ENCODE measurements at regions not wholly inside any gene's neighbourhood (a gene's known extent, or its start where the extent isn't known, plus 50 kb on each side); places are given as distances from the start of the nearest gene placed in this dataset.
A peak's percentile ranks its signal among the peaks of the same experiment; 100 is the strongest.

- intact Hi-C loops (cut with DNase I; ENCODE audit: low total_unique reads) (no loop called here), in situ Hi-C loops (cut with MboI; ENCODE audit: low sequenced_read_pairs in 4 of 4) (no loop called here)
- TF ChIP-seq CTCF (IDR thresholded peaks at IDR 0.05 in 4 of 5, conservative IDR thresholded peaks at IDR 0.05 in 1 of 5) (no peak), POLR2A (IDR thresholded peaks at IDR 0.05) (no peak)
- Histone ChIP-seq H3K4me3 (no peak overlapping the region), H3K27me3 (no peaks in the 10 kb centered on the region), H3K9me3 (no peaks in the 10 kb centered on the region), H3K27ac (no peak overlapping the region), H3K4me1 (no peaks in the 10 kb centered on the region), H3K36me3 (no peaks in the 10 kb centered on the region)
- ATAC-seq, result no peak
- no peak for DNase-seq
Measured at GRCh38 chr4:85399270-85399669, 75.7 kb upstream of the ARHGAP24 start.

- H3K27ac ChIP-seq, result no peak overlapping the region
- intact Hi-C loops (cut with DNase I; ENCODE audit: low total_unique reads), result no loop called here
- H3K36me3 ChIP-seq, result no peaks in the 10 kb centered on the region
- H3K9me3 ChIP-seq, result no peaks in the 10 kb centered on the region
- ATAC-seq (peak; percentile 27 to 58), DNase-seq (no peak)
- no peaks in the 10 kb centered on the region for H3K27me3 ChIP-seq
- H3K4me1 ChIP-seq, result no peaks in the 10 kb centered on the region
- no peak overlapping the region for H3K4me3 ChIP-seq
- in situ Hi-C loops (cut with MboI; ENCODE audit: low sequenced_read_pairs in 4 of 4), result no loop called here
- TF ChIP-seq CTCF (IDR thresholded peaks at IDR 0.05 in 4 of 5, conservative IDR thresholded peaks at IDR 0.05 in 1 of 5), result no peak
- no peak for TF ChIP-seq POLR2A (IDR thresholded peaks at IDR 0.05)
Measured at GRCh38 chr4:85402371-85402770, 72.6 kb upstream of the ARHGAP24 start.

- no peak for DNase-seq
- no peak overlapping the region for H3K27ac ChIP-seq
- H3K9me3 ChIP-seq, result no peaks in the 10 kb centered on the region
- ATAC-seq, result no peak
- in situ Hi-C loops (cut with MboI; ENCODE audit: low sequenced_read_pairs in 4 of 4), result no loop called here
- intact Hi-C loops (cut with DNase I; ENCODE audit: low total_unique reads), result no loop called here
- H3K36me3 ChIP-seq, result no peaks in the 10 kb centered on the region
- TF ChIP-seq POLR2A (IDR thresholded peaks at IDR 0.05) (no peak), CTCF (IDR thresholded peaks at IDR 0.05 in 4 of 5, conservative IDR thresholded peaks at IDR 0.05 in 1 of 5) (no peak)
- H3K4me1 ChIP-seq, result no peaks in the 10 kb centered on the region
- no peaks in the 10 kb centered on the region for H3K27me3 ChIP-seq
- no peak overlapping the region for H3K4me3 ChIP-seq
Measured at GRCh38 chr4:85406185-85406584, 68.8 kb upstream of the ARHGAP24 start.

- Histone ChIP-seq H3K27me3 (no peaks in the 10 kb centered on the region), H3K9me3 (no peaks in the 10 kb centered on the region), H3K4me3 (no peak overlapping the region), H3K36me3 (no peaks in the 10 kb centered on the region), H3K27ac (no peak overlapping the region), H3K4me1 (no peaks in the 10 kb centered on the region)
- in situ Hi-C loops (cut with MboI; ENCODE audit: low sequenced_read_pairs in 4 of 4) (no loop called here), intact Hi-C loops (cut with DNase I; ENCODE audit: low total_unique reads) (no loop called here)
- DNase-seq (no peak), ATAC-seq (no peak)
- TF ChIP-seq POLR2A (IDR thresholded peaks at IDR 0.05), result no peak
- no peak for TF ChIP-seq CTCF (IDR thresholded peaks at IDR 0.05 in 4 of 5, conservative IDR thresholded peaks at IDR 0.05 in 1 of 5)
Measured at GRCh38 chr4:85407546-85407945, 67.4 kb upstream of the ARHGAP24 start.

GRCh38 chr4:85408301-85408700 is 66.6 kb upstream of the ARHGAP24 start:
- Histone ChIP-seq H3K4me1 (no peaks in the 10 kb centered on the region), H3K27me3 (no peaks in the 10 kb centered on the region), H3K27ac (no peak overlapping the region), H3K4me3 (no peak overlapping the region), H3K9me3 (no peaks in the 10 kb centered on the region), H3K36me3 (no peaks in the 10 kb centered on the region)
- intact Hi-C loops (cut with DNase I; ENCODE audit: low total_unique reads), result no loop called here
- TF ChIP-seq POLR2A (IDR thresholded peaks at IDR 0.05) (no peak), CTCF (IDR thresholded peaks at IDR 0.05 in 4 of 5, conservative IDR thresholded peaks at IDR 0.05 in 1 of 5) (no peak)
- no peak for DNase-seq
- in situ Hi-C loops (cut with MboI; ENCODE audit: low sequenced_read_pairs in 4 of 4), result no loop called here
- ATAC-seq, result no peak
